GM12891 (cell line): ENCODE measurements at regions not wholly inside any gene's neighbourhood (a gene's known extent, or its start where the extent isn't known, plus 50 kb on each side); places are given as distances from the start of the nearest gene placed in this dataset.

Source experiments
- POLR2A ChIP-seq: IDR thresholded peaks from 2 replicates; pipeline ENCODE4 v1.6.1; 2011; ENCODE audit warnings: low read depth, low read length, control low read depth
- POLR2AphosphoS5 ChIP-seq: IDR thresholded peaks from 2 replicates; pipeline ENCODE4 v1.6.1; 2011; ENCODE audit warnings: low read depth, low read length, control low read depth
- POU2F2 ChIP-seq: IDR thresholded peaks from 2 replicates; pipeline ENCODE4 v1.6.1; 2011; ENCODE audit warnings: low read depth, mild to moderate bottlenecking, control low read depth, low read length, moderate library complexity
- SPI1 ChIP-seq: IDR thresholded peaks from 2 replicates; pipeline ENCODE4 v1.6.1; 2011; ENCODE audit warnings: low read depth, low read length, control low read depth
- TAF1 ChIP-seq: IDR thresholded peaks from 2 replicates; pipeline ENCODE4 v1.6.1; 2011; ENCODE audit warnings: low read depth, low read length, control low read depth

DNA sequence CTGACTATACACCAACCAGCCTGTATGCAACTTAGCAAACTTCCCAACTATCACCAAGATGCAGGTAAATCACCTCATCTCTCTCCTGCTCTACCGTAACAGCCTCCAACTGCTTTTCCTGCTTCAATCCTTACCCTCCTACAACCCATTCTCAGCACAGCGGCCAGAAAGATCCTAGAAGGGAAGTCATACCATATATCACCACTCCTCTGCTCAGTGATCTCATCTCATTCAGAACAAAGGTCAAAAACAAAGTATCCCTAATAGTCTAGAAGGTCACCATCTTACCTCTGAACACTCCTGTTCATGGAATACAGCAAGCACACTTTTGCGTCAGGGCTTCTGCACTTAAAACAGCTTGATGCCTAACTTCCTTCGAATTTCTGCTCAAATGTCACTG, 62.2 kb upstream of the RNF38 start:
- TF ChIP-seq POLR2A: no peak
- TF ChIP-seq POLR2AphosphoS5: no peak
- TF ChIP-seq TAF1: no peak
- no peak for TF ChIP-seq SPI1
- no peak for TF ChIP-seq POU2F2
